H1 (cell line): ENCODE measurements at regions not wholly inside any gene's neighbourhood (a gene's known extent, or its start where the extent isn't known, plus 50 kb on each side); places are given as distances from the start of the nearest gene placed in this dataset.

Experiments used
- CTCF ChIA-PET: fragments of 300-600 bp; sonication (Branson Sonifier 250); formaldehyde crosslinking; loops from one replicate; lab custom pipeline; 2021; ENCODE audit not compliant: partially characterized antibody; lab: Charles Lee
- POLR2A ChIA-PET: fragments of 300-600 bp; sonication (Branson Sonifier 250); formaldehyde crosslinking; loops from one replicate; lab custom pipeline; 2021; ENCODE audit warnings: inconsistent platforms; ENCODE audit not compliant: partially characterized antibody; lab: Charles Lee
- DNase-seq, 2 experiments: peaks; one replicate each; pipeline versions ENCODE4 v3.0.0 to v3.0.0-alpha.2; 2010 to 2022; ENCODE audit warnings: low spot score in 2 of 2, low read depth in 1 of 2, mixed read lengths in 1 of 2
- FAIRE-seq: peaks from 2 replicates; lab custom pipeline; 2011; peaks lifted over from hg19 to GRCh38; lab: Jason Lieb, UNC
- H2AFZ ChIP-seq: 2 replicates; pipeline ENCODE4 v1.8.1; 2012; ENCODE audit warnings: low read length, inconsistent platforms
- H2AK5ac ChIP-seq: 2 replicates; pipeline ENCODE4 v1.6.1; 2013; ENCODE audit warnings: low read depth, low read length
- H2BK120ac ChIP-seq: replicated peaks from 2 replicates; pipeline ENCODE3; 2013; ENCODE audit warnings: low read depth, low read length, inconsistent platforms
- H2BK12ac ChIP-seq: 2 replicates; pipeline ENCODE4 v1.6.1; 2013; ENCODE audit warnings: low read depth, low read length
- H2BK15ac ChIP-seq: 2 replicates; pipeline ENCODE4 v1.6.1; 2013; ENCODE audit warnings: low read length
- H2BK20ac ChIP-seq: 2 replicates; pipeline ENCODE4 v1.6.1; 2013; ENCODE audit warnings: low read length
- H2BK5ac ChIP-seq: 2 replicates; pipeline ENCODE4 v1.6.1; 2013; ENCODE audit warnings: low read depth, low read length
- H3K14ac ChIP-seq: 2 replicates; pipeline ENCODE4 v1.6.1; 2013; ENCODE audit warnings: inconsistent platforms; ENCODE audit not compliant: insufficient read length
- H3K18ac ChIP-seq: 2 replicates; pipeline ENCODE4 v1.6.1; 2013; ENCODE audit warnings: low read length; ENCODE audit errors: extremely low read depth
- H3K23ac ChIP-seq: 2 replicates; pipeline ENCODE4 v1.6.1; 2013; ENCODE audit warnings: inconsistent platforms; ENCODE audit not compliant: insufficient read length
- H3K23me2 ChIP-seq: 2 replicates; pipeline ENCODE4 v1.6.1; 2013; ENCODE audit warnings: low read depth, low read length
- H3K27ac ChIP-seq: 2 replicates; pipeline ENCODE4 v1.6.1; 2011; ENCODE audit warnings: low read depth, low read length, inconsistent platforms
- H3K27me3 ChIP-seq, 4 experiments: replicated peaks in 1 of 4; 1 replicate in 1 of 4; 2 replicates in 3 of 4; pipeline versions ENCODE4 v1.6.1 to v1.8.1; 2011 to 2013; ENCODE audit warnings: low read length in 3 of 4, mild to moderate bottlenecking in 3 of 4, inconsistent platforms in 2 of 4, mixed read lengths in 2 of 4, moderate library complexity in 1 of 4; ENCODE audit not compliant: control insufficient read depth in 3 of 4, insufficient read depth in 3 of 4; ENCODE audit errors: extremely low read depth in 1 of 4
- H3K36me3 ChIP-seq, 4 experiments: 2 replicates each; pipeline versions ENCODE4 v1.6.1 to v1.8.1; 2011 to 2013; ENCODE audit warnings: mild to moderate bottlenecking in 4 of 4, low read length in 3 of 4, moderate library complexity in 2 of 4, control low read depth in 1 of 4, inconsistent platforms in 1 of 4; ENCODE audit not compliant: insufficient read depth in 4 of 4, control insufficient read depth in 2 of 4
- H3K4ac ChIP-seq: replicated peaks from 2 replicates; pipeline ENCODE3; 2013; ENCODE audit warnings: low read length, low read depth, mixed read lengths, inconsistent platforms; ENCODE audit not compliant: insufficient read length
- H3K4me1 ChIP-seq, 4 experiments: replicated peaks in 1 of 4; 1 replicate in 1 of 4; 2 replicates in 3 of 4; pipeline versions ENCODE4 v1.6.1 to v1.8.1; 2011 to 2013; ENCODE audit warnings: low read length in 3 of 4, inconsistent platforms in 2 of 4, mixed read lengths in 1 of 4; ENCODE audit not compliant: insufficient read depth in 4 of 4, control insufficient read depth in 3 of 4
- H3K4me2 ChIP-seq, 2 experiments: 2 replicates each; pipeline versions ENCODE4 v1.6.1 to v1.8.1; 2011 to 2013; ENCODE audit warnings: low read depth in 2 of 2, low read length in 2 of 2, control low read depth in 1 of 2, inconsistent platforms in 1 of 2, mild to moderate bottlenecking in 1 of 2; ENCODE audit not compliant: insufficient read depth in 1 of 2
- H3K4me3 ChIP-seq, 4 experiments: fragments of 200-600, 300-600 bp in 1 of 4; sonication (generic), shearing (Covaris generic), sonication (Bioruptor Twin) in 1 of 4; 2 replicates each; pipeline versions ENCODE4 v1.5.1 to v1.8.1; 2011 to 2016; ENCODE audit warnings: low read length in 4 of 4, low read depth in 3 of 4, control low read depth in 2 of 4, inconsistent platforms in 2 of 4, mild to moderate bottlenecking in 2 of 4, mixed read lengths in 1 of 4, moderate library complexity in 1 of 4; ENCODE audit not compliant: insufficient read depth in 2 of 4; ENCODE audit errors: extremely low read depth in 1 of 4
- H3K56ac ChIP-seq: replicated peaks from 2 replicates; pipeline ENCODE3; 2013; ENCODE audit warnings: low read depth, mild to moderate bottlenecking, mixed read lengths, low read length, inconsistent platforms; ENCODE audit not compliant: insufficient read length
- H3K79me1 ChIP-seq: 2 replicates; pipeline ENCODE4 v1.6.1; 2013; ENCODE audit warnings: low read depth, low read length, control low read depth
- H3K79me2 ChIP-seq, 2 experiments: 2 replicates each; pipeline versions ENCODE4 v1.6.1 to v1.8.1; 2012 to 2013; ENCODE audit warnings: low read length in 2 of 2, mild to moderate bottlenecking in 2 of 2, inconsistent platforms in 1 of 2; ENCODE audit not compliant: insufficient read depth in 2 of 2, control insufficient read depth in 1 of 2
- H3K9ac ChIP-seq, 4 experiments: replicated peaks in 1 of 4; 1 replicate in 1 of 4; 2 replicates in 3 of 4; pipeline versions ENCODE4 v1.6.1 to v1.8.1; 2011 to 2013; ENCODE audit warnings: low read depth in 3 of 4, low read length in 3 of 4, control low read depth in 2 of 4, mild to moderate bottlenecking in 2 of 4, moderate library complexity in 2 of 4, inconsistent platforms in 1 of 4; ENCODE audit errors: extremely low read depth in 1 of 4
- H3K9me3 ChIP-seq, 2 experiments: 2 replicates each; pipeline versions ENCODE4 v1.6.1 to v1.8.1; 2012 to 2013; ENCODE audit warnings: mild to moderate bottlenecking in 2 of 2, moderate library complexity in 2 of 2, control low read depth in 1 of 2, inconsistent platforms in 1 of 2, low read depth in 1 of 2, low read length in 1 of 2, mixed read lengths in 1 of 2; ENCODE audit not compliant: insufficient read depth in 2 of 2
- H4K20me1 ChIP-seq, 2 experiments: replicated peaks in 1 of 2; 2 replicates each; pipeline versions ENCODE3 to v1.8.1; 2011 to 2013; ENCODE audit warnings: inconsistent platforms in 2 of 2, low read length in 2 of 2, mild to moderate bottlenecking in 1 of 2; ENCODE audit not compliant: insufficient read depth in 2 of 2, control insufficient read depth in 1 of 2
- H4K5ac ChIP-seq: 2 replicates; pipeline ENCODE4 v1.6.1; 2013; ENCODE audit warnings: low read length, low read depth, mixed read lengths, inconsistent platforms; ENCODE audit not compliant: insufficient read length
- H4K8ac ChIP-seq: 2 replicates; pipeline ENCODE4 v1.8.0; 2013; ENCODE audit warnings: mild to moderate bottlenecking, moderate library complexity, low read length, inconsistent platforms; ENCODE audit not compliant: insufficient read depth; ENCODE audit errors: extremely low read depth
- H4K91ac ChIP-seq: replicated peaks from 2 replicates; pipeline ENCODE3; 2013; ENCODE audit warnings: low read length, mixed read lengths, inconsistent platforms; ENCODE audit not compliant: insufficient read length
- CBX5 ChIP-seq: fragments of 300-800, 300-1000 bp; sonication (generic); IDR thresholded peaks from 2 replicates; pipeline ENCODE4 v1.7.1; 2016; ENCODE audit warnings: antibody characterized with exemption, low read length, low read depth
- CHD1 ChIP-seq: IDR thresholded peaks from 2 replicates; pipeline ENCODE4 v1.6.1; 2012; ENCODE audit warnings: low read depth, low read length, improper control_type of control experiment
- CREB1 ChIP-seq: IDR thresholded peaks from 2 replicates; pipeline ENCODE4 v1.6.1; 2012; ENCODE audit warnings: inconsistent platforms
- CTCF ChIP-seq, 3 experiments: IDR thresholded peaks; 1 replicate in 2 of 3; 2 replicates in 1 of 3; pipeline versions ENCODE4 v1.5.1 to v1.6.1; 2011; ENCODE audit warnings: low read length in 3 of 3, mild to moderate bottlenecking in 3 of 3, inconsistent platforms in 2 of 3, low read depth in 1 of 3, moderate library complexity in 1 of 3; ENCODE audit not compliant: insufficient read depth in 1 of 3; ENCODE audit errors: control extremely low read depth in 1 of 3
- EGR1 ChIP-seq: IDR thresholded peaks from 2 replicates; pipeline ENCODE4 v1.6.1; 2011; ENCODE audit warnings: low read depth, low read length, borderline replicate concordance
- JUND ChIP-seq: IDR thresholded peaks from 2 replicates; pipeline ENCODE4 v1.6.1; 2011; ENCODE audit warnings: mild to moderate bottlenecking, improper control_type of control experiment, low read length
- RBBP5 ChIP-seq: IDR thresholded peaks from 2 replicates; pipeline ENCODE4 v1.7.1; 2012; ENCODE audit warnings: low read depth, mild to moderate bottlenecking, inconsistent platforms, low read length, moderate library complexity, borderline replicate concordance
- ZNF274 ChIP-seq: IDR thresholded peaks from 2 replicates; pipeline ENCODE4 v1.7.0; 2012; ENCODE audit warnings: low read length, borderline replicate concordance; ENCODE audit errors: extremely low read depth

GRCh38 chr10:52447931-52448353 lies 133.9 kb downstream of the DKK1 start:
- POLR2A ChIA-PET = no interaction called here
- Histone ChIP-seq H4K5ac (no peak overlapping the region), H3K56ac (no peak overlapping the region), H3K79me2 (no peaks in the 10 kb centered on the region), H2AK5ac (no peak overlapping the region), H2BK5ac (no peak overlapping the region), H4K91ac (no peak overlapping the region), H3K23me2 (no peaks in the 10 kb centered on the region), H3K14ac (no peak overlapping the region), H2BK12ac (no peak overlapping the region), H3K36me3 (no peaks in the 10 kb centered on the region), H3K18ac (no peak overlapping the region), H3K9me3 (no peaks in the 10 kb centered on the region), H3K27me3 (no peaks in the 10 kb centered on the region), H2BK120ac (no peak overlapping the region), H3K4ac (no peak overlapping the region), H2BK15ac (no peak overlapping the region), H3K79me1 (no peaks in the 10 kb centered on the region), H3K23ac (no peak overlapping the region), H3K4me1 (peaks cover 0 to 4% (median 0%) of the 10 kb centered on the region in 4 experiments; a peak in 2 of 7 replicates), H3K27ac (no peak overlapping the region), H3K9ac (no peak overlapping the region), H2BK20ac (no peak overlapping the region), H3K4me2 (no peak overlapping the region), H2AFZ (no peak overlapping the region), H4K20me1 (no peaks in the 10 kb centered on the region), H4K8ac (no peak overlapping the region), H3K4me3 (no peak overlapping the region)
- DNase-seq = no peak
- CTCF ChIA-PET = interaction anchor here (0.9 to 1.7 kb wide), 5 partner anchors 14 to 141 kb away, joined by 3 to 5 read pairs (median 3); no protein-coding TSS in a partner anchor
- FAIRE-seq = no peak
- TF ChIP-seq CBX5 (no peak), ZNF274 (no peak), CHD1 (no peak), CTCF (IDR thresholded peaks at IDR 0.05; ENCODE audit: control extremely low read depth in 1 of 3, insufficient read depth in 1 of 3, low read depth in 1 of 3, low read length in 3 of 3) (no peak), CREB1 (no peak), JUND (no peak), EGR1 (no peak), RBBP5 (no peak)
